Trophoblast cell (in vitro differentiated cells and primary cell): ENCODE measurements at regions not wholly inside any gene's neighbourhood (a gene's known extent, or its start where the extent isn't known, plus 50 kb on each side); places are given as distances from the start of the nearest gene placed in this dataset.
A peak's percentile ranks its signal among the peaks of the same experiment; 100 is the strongest.

ENCODE experiments used
- DNase-seq, 2 donors: peaks; one replicate each; pipeline ENCODE4 v3.0.0-alpha.2; 2016
- H2AFZ ChIP-seq: 2 replicates; pipeline ENCODE4 v1.6.1; 2013; ENCODE audit warnings: low read length, moderate library complexity, mild to moderate bottlenecking; ENCODE audit not compliant: insufficient read depth, poor library complexity
- H2AK5ac ChIP-seq: 2 replicates; pipeline ENCODE4 v1.6.1; 2013; ENCODE audit warnings: mild to moderate bottlenecking, low read length
- H2BK120ac ChIP-seq: 2 replicates; pipeline ENCODE4 v1.6.1; 2013; ENCODE audit warnings: low read length, mild to moderate bottlenecking, moderate library complexity; ENCODE audit not compliant: insufficient read depth, poor library complexity
- H2BK12ac ChIP-seq: 2 replicates; pipeline ENCODE4 v1.6.1; 2013; ENCODE audit warnings: mild to moderate bottlenecking, low read length, moderate library complexity
- H2BK5ac ChIP-seq: 2 replicates; pipeline ENCODE4 v1.6.1; 2013; ENCODE audit warnings: low read length, low read depth, moderate library complexity, mild to moderate bottlenecking; ENCODE audit not compliant: poor library complexity
- H3K14ac ChIP-seq: 2 replicates; pipeline ENCODE4 v1.6.1; 2013; ENCODE audit warnings: mild to moderate bottlenecking, low read length
- H3K18ac ChIP-seq: 2 replicates; pipeline ENCODE4 v1.6.1; 2013; ENCODE audit warnings: mild to moderate bottlenecking, low read length
- H3K23ac ChIP-seq: 2 replicates; pipeline ENCODE4 v1.6.1; 2013; ENCODE audit warnings: low read length
- H3K27ac ChIP-seq: 2 replicates; pipeline ENCODE4 v1.5.1; 2013; ENCODE audit warnings: low read depth, mild to moderate bottlenecking, inconsistent platforms, low read length, moderate library complexity
- H3K27me3 ChIP-seq: 2 replicates; pipeline ENCODE4 v1.6.1; 2013; ENCODE audit warnings: inconsistent platforms, mild to moderate bottlenecking, low read length, moderate library complexity; ENCODE audit not compliant: insufficient read depth
- H3K36me3 ChIP-seq, 2 experiments: 1 replicate in 1 of 2; 2 replicates in 1 of 2; pipeline ENCODE4 v1.6.1; 2013; ENCODE audit warnings: low read length in 2 of 2, mild to moderate bottlenecking in 2 of 2, moderate library complexity in 1 of 2; ENCODE audit not compliant: insufficient read depth in 2 of 2, control insufficient read depth in 1 of 2
- H3K4ac ChIP-seq: 2 replicates; pipeline ENCODE4 v1.6.1; 2013; ENCODE audit warnings: low read depth, mild to moderate bottlenecking, low read length, moderate library complexity
- H3K4me1 ChIP-seq, 2 experiments: 1 replicate in 1 of 2; 2 replicates in 1 of 2; pipeline ENCODE4 v1.6.1; 2013; ENCODE audit warnings: low read length in 2 of 2, mild to moderate bottlenecking in 2 of 2, moderate library complexity in 1 of 2; ENCODE audit not compliant: insufficient read depth in 2 of 2, control insufficient read depth in 1 of 2
- H3K4me2 ChIP-seq: 2 replicates; pipeline ENCODE4 v1.6.1; 2013; ENCODE audit warnings: inconsistent platforms, mild to moderate bottlenecking, low read length, moderate library complexity
- H3K4me3 ChIP-seq: 2 replicates; pipeline ENCODE4 v1.5.1; 2013; ENCODE audit warnings: mild to moderate bottlenecking, low read depth, low read length, inconsistent platforms
- H3K79me1 ChIP-seq: one replicate; pipeline ENCODE4 v1.6.1; 2013; ENCODE audit warnings: low read length
- H3K79me2 ChIP-seq: 2 replicates; pipeline ENCODE4 v1.6.1; 2013; ENCODE audit warnings: low read length, mild to moderate bottlenecking; ENCODE audit not compliant: control insufficient read depth, insufficient read depth, poor library complexity
- H3K9ac ChIP-seq: 2 replicates; pipeline ENCODE4 v1.6.1; 2013; ENCODE audit warnings: mild to moderate bottlenecking, low read length
- H3K9me3 ChIP-seq: 2 replicates; pipeline ENCODE4 v1.6.1; 2013; ENCODE audit warnings: low read depth, mild to moderate bottlenecking, control low read depth, inconsistent platforms, low read length; ENCODE audit not compliant: insufficient read depth
- H4K12ac ChIP-seq: 2 replicates; pipeline ENCODE4 v1.6.1; 2013; ENCODE audit warnings: low read depth, mild to moderate bottlenecking, low read length, moderate library complexity
- H4K8ac ChIP-seq: 2 replicates; pipeline ENCODE4 v1.6.1; 2013; ENCODE audit warnings: low read depth, mild to moderate bottlenecking, low read length, moderate library complexity
- H4K91ac ChIP-seq: one replicate; pipeline ENCODE4 v1.6.1; 2013; ENCODE audit warnings: low read depth, mild to moderate bottlenecking, low read length, moderate library complexity
- WGBS: extraction: QIAGEN DNeasy Blood & Tissue Kit; methylation state at CpG from one replicate; pipeline ENCODE4 v1.1.7; 2013; ENCODE audit warnings: missing lambda C conversion rate; ENCODE audit not compliant: insufficient read length, insufficient coverage; ENCODE audit errors: extremely low coverage; 5-methylcytosine and 5-hydroxymethylcytosine counted together

GRCh38 chr13:109862627-109863026 is 76.2 kb upstream of the IRS2 start:
- WGBS, result no CpG with 5 or more reads among the region's 2 CpGs
- no peak overlapping the region for H3K9ac ChIP-seq
- no peaks in the 10 kb centered on the region for H3K9me3 ChIP-seq
- no peaks in the 10 kb centered on the region for H3K79me1 ChIP-seq
- no peak overlapping the region for H3K27ac ChIP-seq
- H3K36me3 ChIP-seq, result no peaks in the 10 kb centered on the region
- no peak overlapping the region for H3K4me2 ChIP-seq
- no peak overlapping the region for H4K8ac ChIP-seq
- H4K12ac ChIP-seq, result no peak overlapping the region
- no peak overlapping the region for H3K18ac ChIP-seq
- no peak overlapping the region for H4K91ac ChIP-seq
- H2AK5ac ChIP-seq, result no peak overlapping the region
- H3K79me2 ChIP-seq, result no peaks in the 10 kb centered on the region
- no peak overlapping the region for H2BK5ac ChIP-seq
- peaks cover 0 to 8% of the 10 kb centered on the region in 2 experiments for H3K4me1 ChIP-seq
- DNase-seq, result peak; percentile 43 to 94
- H3K4ac ChIP-seq, result no peak overlapping the region
- H3K27me3 ChIP-seq, result no peaks in the 10 kb centered on the region
- no peak overlapping the region for H3K14ac ChIP-seq
- no peak overlapping the region for H2BK12ac ChIP-seq
- H3K4me3 ChIP-seq, result no peak overlapping the region
- H3K23ac ChIP-seq, result no peak overlapping the region
- H2AFZ ChIP-seq, result no peak overlapping the region
- H2BK120ac ChIP-seq, result no peak overlapping the region

GRCh38 chr13:109859898-109860297 is 73.5 kb upstream of the IRS2 start:
- Histone ChIP-seq H3K27ac (no peak overlapping the region), H2BK120ac (no peak overlapping the region), H3K36me3 (no peaks in the 10 kb centered on the region), H3K79me1 (no peaks in the 10 kb centered on the region), H3K9ac (no peak overlapping the region), H3K23ac (no peak overlapping the region), H2AFZ (no peak overlapping the region), H3K4me3 (no peak overlapping the region), H3K4ac (no peak overlapping the region), H4K91ac (no peak overlapping the region), H3K79me2 (no peaks in the 10 kb centered on the region), H3K27me3 (no peaks in the 10 kb centered on the region), H3K9me3 (no peaks in the 10 kb centered on the region), H2AK5ac (no peak overlapping the region), H3K4me2 (no peak overlapping the region), H3K14ac (no peak overlapping the region), H2BK5ac (no peak overlapping the region), H3K18ac (no peak overlapping the region), H4K8ac (no peak overlapping the region), H4K12ac (no peak overlapping the region), H2BK12ac (no peak overlapping the region), H3K4me1 (peaks cover 0 to 8% of the 10 kb centered on the region in 2 experiments)
- no peak for DNase-seq
- no CpG with 5 or more reads among the region's 3 CpGs for WGBS

GRCh38 chr13:109859216-109859835 is 72.9 kb upstream of the IRS2 start:
- Histone ChIP-seq H2AK5ac (no peak overlapping the region), H2BK5ac (no peak overlapping the region), H3K23ac (no peak overlapping the region), H3K9me3 (no peaks in the 10 kb centered on the region), H2BK120ac (no peak overlapping the region), H3K14ac (no peak overlapping the region), H3K79me2 (no peaks in the 10 kb centered on the region), H2BK12ac (no peak overlapping the region), H3K4me2 (no peak overlapping the region), H3K4me1 (peaks cover 0 to 8% of the 10 kb centered on the region in 2 experiments), H3K27me3 (no peaks in the 10 kb centered on the region), H2AFZ (no peak overlapping the region), H3K4me3 (no peak overlapping the region), H4K12ac (no peak overlapping the region), H3K9ac (no peak overlapping the region), H4K91ac (no peak overlapping the region), H3K36me3 (no peaks in the 10 kb centered on the region), H3K18ac (no peak overlapping the region), H3K79me1 (no peaks in the 10 kb centered on the region), H3K27ac (no peak overlapping the region), H3K4ac (no peak overlapping the region), H4K8ac (no peak overlapping the region)
- peak; percentile 68 to 78 for DNase-seq
- no CpG with 5 or more reads among the region's 8 CpGs for WGBS

- Histone ChIP-seq H3K9me3 (no peaks in the 10 kb centered on the region), H3K4me3 (no peak overlapping the region), H3K18ac (no peak overlapping the region), H3K4me1 (peaks cover 0 to 8% of the 10 kb centered on the region in 2 experiments), H4K91ac (no peak overlapping the region), H2BK5ac (no peak overlapping the region), H3K36me3 (no peaks in the 10 kb centered on the region), H3K27me3 (no peaks in the 10 kb centered on the region), H2AFZ (no peak overlapping the region), H4K12ac (no peak overlapping the region), H3K27ac (no peak overlapping the region), H3K79me2 (no peaks in the 10 kb centered on the region), H2AK5ac (no peak overlapping the region), H3K23ac (no peak overlapping the region), H2BK120ac (no peak overlapping the region), H3K4me2 (no peak overlapping the region), H3K9ac (no peak overlapping the region), H3K14ac (no peak overlapping the region), H2BK12ac (no peak overlapping the region), H3K4ac (no peak overlapping the region), H3K79me1 (no peaks in the 10 kb centered on the region), H4K8ac (no peak overlapping the region)
- peak; percentile 21 to 58 for DNase-seq
- no CpG with 5 or more reads among the region's 7 CpGs for WGBS
These were observed 71.9 kb upstream of the IRS2 start for GRCh38 chr13:109858319-109858718.
